HUES64 (cell line): ENCODE measurements at regions not wholly inside any gene's neighbourhood (a gene's known extent, or its start where the extent isn't known, plus 50 kb on each side); places are given as distances from the start of the nearest gene placed in this dataset.
"Not testable (repeated sequence)": the region's sequence is repeated elsewhere in the genome, so short reads cannot be mapped to it uniquely, and the experiment has no call there.

Experiments used
- H3K27ac ChIP-seq: 2 replicates; pipeline ENCODE4 v1.7.0; 2013; ENCODE audit warnings: low read depth, low read length, inconsistent platforms
- H3K27me3 ChIP-seq: 2 replicates; pipeline ENCODE4 v1.6.1; 2013; ENCODE audit warnings: mild to moderate bottlenecking, low read length; ENCODE audit not compliant: insufficient read depth
- H3K36me3 ChIP-seq: 2 replicates; pipeline ENCODE4 v1.6.1; 2013; ENCODE audit warnings: mild to moderate bottlenecking, low read length; ENCODE audit not compliant: insufficient read depth
- H3K4me1 ChIP-seq: 2 replicates; pipeline ENCODE4 v1.6.1; 2013; ENCODE audit warnings: mild to moderate bottlenecking, low read length, moderate library complexity; ENCODE audit not compliant: insufficient read depth
- H3K4me3 ChIP-seq: 2 replicates; pipeline ENCODE4 v1.5.1; 2013; ENCODE audit warnings: mild to moderate bottlenecking, low read length, moderate library complexity
- H3K9ac ChIP-seq: 2 replicates; pipeline ENCODE4 v1.6.1; 2013; ENCODE audit warnings: mild to moderate bottlenecking, low read depth, low read length
- H3K9me3 ChIP-seq: 2 replicates; pipeline ENCODE4 v1.6.1; 2013; ENCODE audit warnings: low read depth, low read length; ENCODE audit not compliant: insufficient read depth
- WGBS: fragments of 150-250, 120-280 bp; methylation state at CpG from one replicate; pipeline ENCODE4 v1.1.7; 2013; ENCODE audit warnings: missing lambda C conversion rate; 5-methylcytosine and 5-hydroxymethylcytosine counted together

DNA sequence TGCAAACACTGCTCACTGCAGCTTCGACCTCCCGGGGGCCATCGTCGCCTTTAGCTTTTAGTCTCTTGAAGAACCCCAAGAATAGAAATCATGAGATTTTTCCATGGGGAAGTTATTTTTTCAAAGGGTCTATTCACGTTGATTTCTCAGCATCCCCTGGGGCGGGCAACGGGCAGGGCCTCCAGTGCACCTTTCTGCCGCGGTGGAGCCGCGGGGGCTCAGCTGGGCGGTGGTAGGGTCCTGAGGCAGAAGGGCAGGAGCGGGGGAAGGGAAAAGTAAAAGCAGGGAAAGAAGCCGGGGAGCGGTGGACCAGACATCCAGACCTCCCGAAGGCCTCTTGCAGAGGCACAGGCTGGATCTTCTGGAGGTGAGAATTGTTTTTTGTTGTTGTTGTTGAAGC, 253.8 kb downstream of the FAM72C start:
- no peak overlapping the region for H3K4me3 ChIP-seq
- H3K4me1 ChIP-seq = peaks cover 3% of the 10 kb centered on the region; the same call in 1 of the 2 replicates
- H3K27me3 ChIP-seq = no peaks in the 10 kb centered on the region
- WGBS = 93% methylated on average over 16 of the region's 16 CpGs
- H3K27ac ChIP-seq = no peak overlapping the region
- no peaks in the 10 kb centered on the region for H3K9me3 ChIP-seq
- no peak overlapping the region for H3K9ac ChIP-seq
- no peaks in the 10 kb centered on the region for H3K36me3 ChIP-seq

GRCh38 chr1:143717434-143717833, 254.4 kb downstream of the FAM72C start:
- 93% methylated on average over 21 of the region's 21 CpGs for WGBS
- H3K4me3 ChIP-seq = no peak overlapping the region
- H3K27ac ChIP-seq = no peak overlapping the region
- H3K36me3 ChIP-seq = no peaks in the 10 kb centered on the region
- H3K9me3 ChIP-seq = no peaks in the 10 kb centered on the region
- H3K9ac ChIP-seq = no peak overlapping the region
- H3K27me3 ChIP-seq = no peaks in the 10 kb centered on the region
- H3K4me1 ChIP-seq = peaks cover 3% of the 10 kb centered on the region; the same call in 1 of the 2 replicates

- not testable (repeated sequence) for H3K36me3 ChIP-seq, H3K9ac ChIP-seq, H3K4me1 ChIP-seq, H3K27me3 ChIP-seq, H3K27ac ChIP-seq, H3K4me3 ChIP-seq, H3K9me3 ChIP-seq
- WGBS = 89% methylated on average over 4 of the region's 4 CpGs
Measured at GRCh38 chr1:143714913-143715312, 256.9 kb downstream of the FAM72C start.

DNA sequence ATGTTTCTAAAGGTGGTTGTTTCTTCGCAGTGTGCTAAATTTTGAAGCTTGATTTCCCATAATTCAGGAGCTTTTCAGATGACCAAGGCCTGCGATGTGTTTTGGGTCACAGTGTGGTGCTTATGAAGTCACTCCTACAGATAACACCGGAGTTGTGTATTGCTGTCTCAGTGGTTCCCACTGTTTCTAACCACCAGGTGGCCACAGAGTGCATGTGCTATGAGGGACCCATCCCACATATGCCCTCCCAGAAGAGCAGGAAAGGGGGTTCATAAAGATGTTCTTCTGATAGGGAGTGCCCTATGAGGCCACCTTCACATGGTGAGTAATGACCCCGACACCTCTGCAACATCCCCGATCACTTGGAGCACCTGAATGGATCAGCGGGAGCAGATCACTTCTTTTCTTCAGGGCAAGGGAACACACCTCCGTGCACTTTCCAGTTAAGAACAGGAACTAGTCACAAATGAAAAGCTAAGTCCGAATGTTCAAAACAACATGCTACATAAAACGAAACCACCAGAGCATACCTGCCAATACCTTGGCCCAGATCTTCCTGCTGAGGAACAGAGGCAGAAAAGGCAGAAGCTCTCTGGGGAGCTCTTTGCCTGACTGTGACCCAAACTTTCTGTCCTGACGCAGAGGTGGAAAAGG, 262.1 kb downstream of the FAM72C start:
- not testable (repeated sequence) for H3K4me1 ChIP-seq, H3K9me3 ChIP-seq, H3K27me3 ChIP-seq, H3K36me3 ChIP-seq, H3K4me3 ChIP-seq, H3K27ac ChIP-seq, H3K9ac ChIP-seq
- 72% methylated on average over 8 of the region's 10 CpGs for WGBS

DNA sequence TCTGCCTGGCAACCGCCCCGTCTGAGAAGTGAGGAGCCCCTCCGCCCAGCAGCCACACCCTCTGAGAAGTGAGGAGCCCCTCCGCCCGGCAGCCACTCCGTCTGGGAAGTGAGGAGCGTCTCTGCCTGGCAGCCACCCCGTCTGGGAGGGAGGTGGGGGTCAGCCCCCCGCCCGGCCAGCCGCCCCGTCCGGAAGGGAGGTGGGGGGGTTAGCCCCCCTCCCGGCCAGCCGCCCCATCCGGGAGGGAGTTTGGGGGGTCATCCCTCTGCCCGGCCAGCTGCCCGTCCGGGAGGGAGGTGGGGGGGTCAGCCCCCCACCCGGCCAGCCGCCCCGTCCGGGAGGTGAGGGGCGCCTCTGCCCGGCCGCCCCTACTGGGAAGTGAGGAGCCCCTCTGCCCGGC, 269.0 kb downstream of the FAM72C start:
- WGBS = 97% methylated on average over 12 of the region's 27 CpGs
- peaks cover 41% of the 10 kb centered on the region for H3K27me3 ChIP-seq
- H3K27ac ChIP-seq, H3K9ac ChIP-seq, H3K36me3 ChIP-seq, H3K9me3 ChIP-seq, H3K4me1 ChIP-seq, H3K4me3 ChIP-seq: not testable (repeated sequence)

GRCh38 chr1:143699731-143700130, 272.1 kb downstream of the FAM72C start:
- Histone ChIP-seq H3K27me3 (peaks cover 63% of the 10 kb centered on the region), H3K4me1 (no peaks in the 10 kb centered on the region), H3K9me3 (no peaks in the 10 kb centered on the region), H3K9ac (no peak overlapping the region), H3K4me3 (peak overlapping the region; percentile 46), H3K36me3 (no peaks in the 10 kb centered on the region), H3K27ac (no peak overlapping the region)
- WGBS = 83% methylated on average over 20 of the region's 20 CpGs

DNA sequence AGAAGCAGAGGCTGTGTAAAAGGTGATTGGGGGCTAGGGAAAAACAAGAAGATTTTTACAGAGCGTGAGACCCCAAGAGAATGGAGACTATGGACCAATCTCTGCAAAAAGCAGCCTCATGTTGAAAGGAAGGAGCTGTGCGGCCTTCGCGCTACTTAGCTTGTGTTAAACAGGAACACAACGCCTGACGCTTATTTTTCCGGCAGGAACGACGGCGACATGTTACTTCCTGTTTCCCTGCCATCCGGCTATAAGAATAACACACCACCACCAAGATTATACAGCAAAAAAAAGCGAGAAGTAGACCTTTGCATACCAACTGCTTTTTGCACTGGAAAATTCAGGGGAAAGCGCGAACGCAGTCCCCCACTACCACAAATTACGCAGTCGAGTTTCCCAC, 272.7 kb downstream of the FAM72C start:
- H3K27me3 ChIP-seq = peaks cover 69% of the 10 kb centered on the region
- no peak overlapping the region for H3K9ac ChIP-seq
- no peak overlapping the region for H3K27ac ChIP-seq
- H3K36me3 ChIP-seq = no peaks in the 10 kb centered on the region
- peak overlapping the region; percentile 46 for H3K4me3 ChIP-seq
- 89% methylated on average over 17 of the region's 17 CpGs for WGBS
- no peaks in the 10 kb centered on the region for H3K9me3 ChIP-seq
- no peaks in the 10 kb centered on the region for H3K4me1 ChIP-seq

DNA sequence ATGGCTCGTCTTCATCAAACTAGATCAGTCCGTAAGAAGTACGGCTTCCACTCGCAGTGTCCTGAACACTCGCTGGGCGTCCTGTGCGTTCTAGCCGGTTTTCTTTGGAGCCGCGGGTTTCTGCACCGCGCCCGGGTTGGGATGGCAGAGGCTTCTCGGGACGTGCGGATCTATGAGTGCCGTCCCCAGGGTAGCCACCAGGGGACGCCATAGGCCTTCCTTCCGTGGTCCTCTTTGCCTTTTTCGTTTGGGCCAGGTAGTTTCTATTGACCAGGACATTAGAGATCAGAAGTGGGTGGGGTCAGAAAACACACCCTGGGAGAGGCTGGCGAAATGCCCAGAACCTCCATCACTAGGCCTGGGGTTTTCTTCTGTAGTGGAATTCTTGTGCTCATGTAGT, 273.8 kb downstream of the FAM72C start:
- no peak overlapping the region for H3K9ac ChIP-seq
- 11% methylated on average over 21 of the region's 21 CpGs for WGBS

GRCh38 chr1:143694085-143694484, 277.7 kb downstream of the FAM72C start:
- Histone ChIP-seq H3K27ac (no peak overlapping the region), H3K27me3 (peaks cover 76% of the 10 kb centered on the region), H3K4me3 (no peak overlapping the region), H3K9ac (no peak overlapping the region), H3K9me3 (no peaks in the 10 kb centered on the region), H3K4me1 (no peaks in the 10 kb centered on the region), H3K36me3 (no peaks in the 10 kb centered on the region)
- 79% methylated on average over 3 of the region's 3 CpGs for WGBS

More for the DNA sequence above, 273.8 kb downstream of the FAM72C start:
- H3K36me3 ChIP-seq = no peaks in the 10 kb centered on the region
- H3K4me1 ChIP-seq = no peaks in the 10 kb centered on the region
- H3K27ac ChIP-seq = no peak overlapping the region
- H3K27me3 ChIP-seq = peaks cover 78% of the 10 kb centered on the region
- no peaks in the 10 kb centered on the region for H3K9me3 ChIP-seq
- peak overlapping the region; percentile 46 for H3K4me3 ChIP-seq

- WGBS = 87% methylated on average over 29 of the region's 29 CpGs
- Histone ChIP-seq H3K27me3 (peaks cover 55% of the 10 kb centered on the region), H3K27ac (no peak overlapping the region)
Measured at GRCh38 chr1:143691971-143692529, 279.7 kb downstream of the FAM72C start.

DNA sequence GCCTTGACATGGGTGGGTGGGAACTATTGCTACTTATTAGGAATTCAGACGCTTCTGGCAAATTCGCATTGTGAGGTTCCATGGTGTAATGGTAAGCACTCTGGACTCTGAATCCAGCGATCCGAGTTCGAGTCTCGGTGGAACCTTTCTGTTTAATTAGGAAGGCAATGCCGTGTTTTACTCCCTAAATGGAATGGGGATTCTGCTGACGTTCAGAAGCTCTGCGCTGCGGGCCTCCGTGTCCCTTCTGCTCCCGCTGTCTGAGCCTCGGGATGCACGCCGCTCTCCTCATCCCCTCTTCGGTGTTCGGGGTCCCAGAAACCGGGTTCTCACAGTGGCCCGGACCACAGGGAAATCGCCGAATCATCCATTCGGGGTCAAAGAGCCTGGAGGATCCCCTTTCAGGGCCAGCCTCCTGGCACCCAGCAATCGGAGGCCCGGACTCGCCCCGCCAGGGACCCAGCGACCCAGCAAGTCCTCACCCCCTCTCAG, 280.3 kb downstream of the FAM72C start:
- WGBS = 86% methylated on average over 27 of the region's 27 CpGs

More at GRCh38 chr1:143691971-143692529, 279.7 kb downstream of the FAM72C start:
- Histone ChIP-seq H3K4me3 (peak overlapping the region; percentile 54), H3K4me1 (no peaks in the 10 kb centered on the region), H3K9ac (no peak overlapping the region; the same call in 1 of the 2 replicates), H3K9me3 (no peaks in the 10 kb centered on the region), H3K36me3 (no peaks in the 10 kb centered on the region)

More for the DNA sequence above, 280.3 kb downstream of the FAM72C start:
- Histone ChIP-seq H3K9ac (no peak overlapping the region), H3K9me3 (no peaks in the 10 kb centered on the region), H3K27me3 (peaks cover 51% of the 10 kb centered on the region), H3K4me3 (peak overlapping the region; percentile 54), H3K4me1 (no peaks in the 10 kb centered on the region), H3K27ac (no peak overlapping the region), H3K36me3 (no peaks in the 10 kb centered on the region)
